GM12891 (cell line): ENCODE measurements at regions not wholly inside any gene's neighbourhood (a gene's known extent, or its start where the extent isn't known, plus 50 kb on each side); places are given as distances from the start of the nearest gene placed in this dataset.
"Not testable (repeated sequence)": the region's sequence is repeated elsewhere in the genome, so short reads cannot be mapped to it uniquely, and the experiment has no call there.

Source experiments
- PAX5 ChIP-seq: IDR thresholded peaks from 2 replicates; pipeline ENCODE4 v1.6.1; 2011; ENCODE audit warnings: low read length, moderate library complexity, mild to moderate bottlenecking; ENCODE audit not compliant: insufficient read depth, severe bottlenecking
- POLR2A ChIP-seq: IDR thresholded peaks from 2 replicates; pipeline ENCODE4 v1.6.1; 2011; ENCODE audit warnings: low read depth, low read length, control low read depth
- POLR2AphosphoS5 ChIP-seq: IDR thresholded peaks from 2 replicates; pipeline ENCODE4 v1.6.1; 2011; ENCODE audit warnings: low read depth, low read length, control low read depth
- SPI1 ChIP-seq: IDR thresholded peaks from 2 replicates; pipeline ENCODE4 v1.6.1; 2011; ENCODE audit warnings: low read depth, low read length, control low read depth
- TAF1 ChIP-seq: IDR thresholded peaks from 2 replicates; pipeline ENCODE4 v1.6.1; 2011; ENCODE audit warnings: low read depth, low read length, control low read depth

DNA sequence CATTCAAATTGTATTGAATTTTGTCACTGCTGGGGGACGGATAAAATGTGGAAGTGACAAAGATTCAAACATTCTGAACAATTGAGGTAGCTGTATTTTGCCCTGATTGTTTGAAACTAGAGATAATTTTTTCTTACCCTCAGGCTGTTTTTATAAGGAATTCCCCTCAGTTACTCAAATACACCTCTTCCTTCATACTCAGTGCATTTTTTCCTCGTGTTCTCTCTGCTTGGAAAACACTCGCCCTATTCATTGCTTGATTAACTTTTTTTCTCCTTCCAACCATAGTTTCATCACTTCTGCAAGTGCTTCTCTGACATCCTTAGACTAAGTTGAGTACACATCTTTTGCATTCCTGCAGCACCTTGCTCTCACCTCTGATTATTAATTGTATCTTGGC, 454.5 kb upstream of the FAM174A start:
- TF ChIP-seq POLR2A, TAF1, POLR2AphosphoS5, PAX5, SPI1: not testable (repeated sequence)
